SIG-M5 treated with dmso at 0.1 percent for 504 hours (cell line): ENCODE measurements at regions not wholly inside any gene's neighbourhood (a gene's known extent, or its start where the extent isn't known, plus 50 kb on each side); places are given as distances from the start of the nearest gene placed in this dataset.
A peak's percentile ranks its signal among the peaks of the same experiment; 100 is the strongest.

Source experiments
- DNase-seq: peaks from one replicate; lab custom pipeline; 2025; ENCODE audit not compliant: unreplicated experiment; lab: John Stamatoyannopoulos, UW

DNA sequence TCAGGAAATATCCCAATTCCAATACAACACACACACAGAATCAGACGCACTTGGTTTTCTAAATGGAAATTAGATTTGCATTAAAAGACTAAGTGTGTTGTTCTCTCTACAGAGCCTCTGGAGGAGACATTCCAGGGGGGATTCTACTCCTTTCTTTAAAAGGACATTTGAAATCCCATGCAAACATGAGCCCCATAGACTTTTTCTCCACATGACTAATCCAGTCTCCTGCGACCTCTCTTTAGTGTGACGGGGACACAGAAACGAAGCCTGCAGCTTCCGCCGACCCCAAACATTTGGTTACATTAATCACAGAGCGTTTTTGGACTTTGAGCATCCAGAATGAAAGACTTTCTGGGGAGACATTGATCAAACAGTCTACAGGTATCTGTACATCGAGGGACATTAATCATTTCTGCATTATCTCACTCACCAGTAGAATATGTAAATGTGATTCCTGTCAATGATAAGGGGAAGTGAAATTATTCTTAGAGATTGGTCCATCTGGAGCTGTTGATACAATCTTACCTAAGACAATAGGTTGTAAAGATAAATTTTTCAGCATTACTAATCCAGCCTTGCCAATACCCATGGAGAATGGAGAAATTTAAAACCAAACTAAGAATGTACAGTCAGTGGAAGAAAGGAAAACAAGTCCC, 103.4 kb upstream of the IRX3 start:
- DNase-seq = peak; percentile 2

GRCh38 chr16:54385141-54385540, 98.6 kb upstream of the IRX3 start:
- DNase-seq = no peak

DNA sequence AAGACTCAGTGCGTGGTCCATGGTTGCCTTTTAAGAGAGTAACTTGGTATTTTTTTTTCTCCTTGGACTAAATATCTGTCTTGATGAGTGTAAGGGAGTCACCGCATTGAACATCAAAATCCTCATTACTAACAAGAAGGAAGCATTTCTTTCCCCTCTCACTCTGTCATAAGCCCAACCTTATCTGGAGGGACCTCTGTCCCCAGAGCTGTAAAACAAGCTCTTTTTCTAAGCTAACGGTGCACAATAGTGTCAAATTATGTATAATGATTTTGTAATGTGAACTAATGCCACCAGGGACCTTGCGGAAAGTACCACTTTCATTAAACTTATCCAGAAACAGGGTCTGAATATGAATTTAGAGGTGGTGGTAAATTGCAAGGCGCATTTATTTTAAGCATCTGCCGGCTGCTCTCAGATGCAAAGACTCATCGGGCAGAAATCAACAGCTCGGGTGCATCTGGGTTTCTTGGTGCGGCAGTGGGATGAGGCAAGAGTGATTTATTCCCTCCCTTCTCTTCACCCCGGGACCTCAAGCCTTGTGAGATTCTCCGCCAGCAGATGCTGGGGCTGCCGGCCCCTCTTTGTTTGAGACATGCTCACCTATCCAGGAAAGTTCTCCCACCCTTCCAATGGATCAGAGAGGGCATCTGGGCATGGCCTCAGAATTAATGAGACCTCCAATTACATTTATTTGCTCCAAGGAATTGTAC, 95.2 kb upstream of the IRX3 start:
- DNase-seq = no peak

DNA sequence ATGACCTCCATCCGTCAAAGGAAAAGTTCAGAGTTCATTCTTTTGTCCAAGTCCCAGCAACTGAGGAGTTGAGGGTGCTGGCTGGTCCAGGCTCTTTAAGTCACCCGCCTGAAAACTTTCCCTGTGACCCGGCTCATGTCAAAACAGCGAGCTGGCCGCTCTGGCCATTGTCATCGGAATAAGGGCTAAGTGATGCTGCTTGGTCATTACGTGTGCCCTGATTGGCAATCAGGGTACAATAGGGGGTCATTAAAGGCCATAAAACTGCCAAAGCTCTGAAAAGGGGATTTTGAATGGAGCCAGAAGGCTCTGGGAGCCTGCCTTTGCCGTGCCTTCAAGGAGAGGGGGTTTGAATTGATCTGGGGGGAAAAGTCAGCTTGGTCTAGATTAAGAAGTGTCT, 88.5 kb upstream of the IRX3 start:
- DNase-seq = no peak

GRCh38 chr16:54373534-54374520, 87.2 kb upstream of the IRX3 start:
- peak; percentile 46 for DNase-seq

GRCh38 chr16:54370278-54371040, 83.9 kb upstream of the IRX3 start:
- no peak for DNase-seq

DNA sequence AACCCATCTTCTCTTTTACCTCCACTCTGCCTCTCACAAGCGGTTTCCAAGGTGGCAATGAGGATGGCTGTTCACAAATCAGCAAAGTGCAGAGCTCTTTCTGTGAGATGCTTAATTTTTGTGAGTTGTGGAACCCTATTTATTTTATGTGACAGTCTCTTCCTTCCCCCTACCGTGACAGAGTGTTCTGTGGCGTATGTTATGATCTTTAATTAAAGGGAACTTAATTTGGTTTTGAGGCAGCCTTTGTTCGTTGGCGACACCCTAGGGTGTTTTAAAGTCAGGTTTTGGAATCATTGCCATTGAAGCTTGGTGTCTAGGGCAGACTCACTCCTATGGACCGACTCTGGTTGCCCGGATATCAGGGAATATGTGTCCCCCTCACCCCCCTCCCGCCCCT, 83.3 kb upstream of the IRX3 start:
- no peak for DNase-seq

GRCh38 chr16:54366943-54367342, 80.4 kb upstream of the IRX3 start:
- no peak for DNase-seq

DNA sequence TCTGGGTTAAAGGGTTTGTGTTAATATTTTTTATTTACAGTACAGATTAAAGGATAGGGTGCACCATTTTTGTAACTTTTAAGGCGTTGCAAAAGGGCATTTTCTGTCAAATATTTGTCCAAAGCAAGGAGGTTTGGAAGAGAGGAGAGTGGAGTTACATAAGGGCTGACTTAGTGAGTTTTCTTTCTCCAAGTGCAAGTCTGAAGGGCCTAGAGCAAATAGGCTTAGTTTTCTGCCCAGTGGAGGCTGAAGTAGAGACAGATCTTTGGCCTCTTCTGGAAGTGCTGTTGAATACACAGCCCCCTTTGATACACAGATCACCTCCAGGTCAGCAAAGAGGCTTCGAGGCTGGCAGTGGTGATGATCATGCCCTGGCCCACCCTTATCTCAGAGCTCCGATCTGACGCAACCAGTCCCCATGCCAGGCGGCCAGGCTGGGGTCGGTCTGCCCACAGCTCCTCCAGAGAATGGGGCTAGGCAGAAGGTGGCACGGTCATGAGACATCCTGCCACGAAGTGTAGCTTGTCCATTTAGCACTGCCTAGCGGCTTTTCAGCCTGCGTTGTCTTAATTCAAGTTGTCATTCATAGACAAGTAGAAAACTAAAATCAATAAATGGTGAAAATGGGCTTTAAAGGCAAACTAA, 79.5 kb upstream of the IRX3 start:
- DNase-seq = no peak

- DNase-seq = no peak
These were observed 77.2 kb upstream of the IRX3 start for GRCh38 chr16:54363766-54364165.

- no peak for DNase-seq
These were observed 76.1 kb upstream of the IRX3 start for GRCh38 chr16:54362591-54363206.

DNA sequence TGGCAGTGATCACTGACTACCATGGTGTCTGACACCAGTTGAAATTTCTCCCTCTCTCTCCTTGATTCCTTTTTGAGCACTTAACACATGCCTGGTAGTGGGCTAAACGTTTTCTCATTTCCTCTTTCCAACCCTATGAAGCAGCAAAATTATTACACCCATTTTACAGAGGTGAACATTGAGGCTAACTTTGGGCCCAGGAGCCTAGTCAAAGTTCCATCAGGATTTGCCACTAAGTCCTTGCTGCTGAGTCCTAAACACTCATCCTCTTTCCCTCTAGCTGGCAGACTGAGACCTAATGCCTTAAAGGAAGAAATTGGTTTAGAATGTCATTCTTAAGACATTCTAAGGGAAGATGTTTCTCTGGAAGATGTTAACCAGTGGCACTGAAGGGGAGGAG, 74.7 kb upstream of the IRX3 start:
- no peak for DNase-seq

DNA sequence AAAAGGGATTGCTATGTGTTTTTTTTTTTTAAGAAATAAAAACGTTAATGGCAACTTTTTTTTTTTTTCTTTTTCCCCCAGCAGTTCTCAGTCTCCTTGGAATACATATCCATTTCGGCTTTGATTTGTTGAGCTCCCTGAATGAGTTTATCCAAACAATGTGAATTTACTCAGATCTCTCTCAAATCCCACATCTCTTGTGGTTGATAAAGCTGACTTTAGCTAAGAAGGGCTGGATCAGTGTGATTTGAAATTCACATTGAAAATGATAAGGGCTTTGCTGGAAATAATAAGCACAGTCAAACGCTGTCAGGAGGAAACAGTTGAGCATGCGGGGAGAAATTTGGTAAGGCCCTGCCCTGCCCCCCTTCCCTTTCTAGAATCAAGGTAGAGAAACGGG, 74.1 kb upstream of the IRX3 start:
- no peak for DNase-seq

DNA sequence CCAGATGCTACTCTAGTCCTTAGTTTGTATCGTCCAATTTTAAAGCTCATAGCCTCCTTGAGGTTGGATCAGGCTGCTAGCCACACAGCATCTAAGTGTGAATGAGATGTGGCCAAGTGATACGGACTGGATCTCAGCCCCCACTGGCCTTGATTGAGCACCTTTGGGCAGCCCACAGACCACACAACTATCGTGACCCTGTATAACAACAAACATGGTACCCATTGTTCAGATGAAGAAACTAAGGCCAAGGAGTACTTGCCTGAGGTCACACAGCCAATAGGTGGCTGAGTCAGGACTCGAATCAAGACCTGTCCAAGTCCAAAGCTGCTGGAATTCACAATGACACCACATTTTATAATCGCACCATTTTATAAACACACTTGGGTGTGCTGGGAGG, 73.0 kb upstream of the IRX3 start:
- DNase-seq = no peak

GRCh38 chr16:54359081-54359480, 72.5 kb upstream of the IRX3 start:
- no peak for DNase-seq

DNA sequence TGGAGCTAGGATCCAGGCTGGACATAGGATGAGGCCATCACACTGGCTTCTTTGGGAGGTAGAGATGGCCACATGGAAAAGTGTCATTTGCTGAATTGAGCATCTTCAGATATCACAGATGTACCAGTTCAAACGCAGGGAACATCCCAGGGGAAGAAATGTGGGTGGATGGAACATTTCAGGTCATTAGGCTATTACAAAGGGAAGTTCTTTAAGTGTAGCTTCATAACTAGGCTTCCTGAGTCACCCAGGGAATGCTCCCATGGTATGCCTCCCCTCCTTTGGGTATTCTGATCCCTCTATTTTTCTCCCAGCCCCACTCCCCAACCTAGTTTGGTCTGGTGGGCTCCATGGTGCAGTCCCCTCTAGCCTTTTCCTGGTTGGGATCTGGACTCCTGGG, 69.8 kb upstream of the IRX3 start:
- DNase-seq = no peak

- DNase-seq = no peak
These were observed 68.7 kb upstream of the IRX3 start for GRCh38 chr16:54355251-54355650.

- DNase-seq = no peak
These were observed 66.5 kb upstream of the IRX3 start for GRCh38 chr16:54353097-54353496.

- DNase-seq = no peak
These were observed 64.6 kb upstream of the IRX3 start for GRCh38 chr16:54351171-54351570.

DNA sequence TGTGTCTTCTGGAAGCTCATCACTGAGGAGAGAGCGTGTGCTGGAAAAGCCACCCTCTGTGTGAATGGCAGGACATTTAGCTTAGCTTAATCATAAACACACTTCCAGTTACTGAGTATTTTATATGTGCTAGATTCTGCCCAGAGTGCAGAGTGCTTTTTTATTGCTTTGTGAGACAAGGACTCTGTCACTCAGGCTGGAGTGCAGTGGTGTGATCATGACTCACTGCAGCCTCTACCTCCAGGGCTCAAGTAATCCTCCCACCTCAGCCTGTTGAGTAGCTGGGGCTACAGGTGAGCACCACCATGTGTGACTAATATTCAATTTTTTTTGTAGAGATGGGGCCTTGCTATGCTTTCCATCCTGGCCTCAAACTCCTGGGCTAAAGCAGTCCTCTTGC, 61.4 kb upstream of the IRX3 start:
- no peak for DNase-seq
